Prostate gland (tissue), 2 donors: ENCODE measurements at regions not wholly inside any gene's neighbourhood (a gene's known extent, or its start where the extent isn't known, plus 50 kb on each side); places are given as distances from the start of the nearest gene placed in this dataset.

ENCODE experiments used
- DNase-seq: peaks from one replicate; pipeline ENCODE4 v3.0.0-alpha.2; 2019; ENCODE audit warnings: low spot score
- H3K27ac ChIP-seq, 2 donors: fragments of 200-600 bp; sonication (generic); 2 replicates each; pipeline ENCODE4 v1.5.1; 2017 to 2019
- H3K27me3 ChIP-seq: fragments of 200-600 bp; sonication (generic); replicated peaks from 2 replicates; pipeline ENCODE4 v1.5.1; 2019; ENCODE audit not compliant: insufficient read depth
- H3K36me3 ChIP-seq, 2 donors: fragments of 200-600 bp; sonication (generic); 1 replicate in 1 of 2; 2 replicates in 1 of 2; pipeline versions ENCODE4 v1.5.1 to v1.8.1; 2017 to 2019
- H3K4me1 ChIP-seq: fragments of 200-600 bp; sonication (generic); replicated peaks from 2 replicates; pipeline ENCODE4 v1.5.1; 2019
- H3K4me3 ChIP-seq, 2 donors: fragments of 200-600 bp; sonication (generic); 2 replicates each; pipeline ENCODE4 v1.5.1; 2017 to 2019
- H3K9me3 ChIP-seq: fragments of 200-600 bp; sonication (generic); 2 replicates; pipeline ENCODE4 v1.5.1; 2017
- POLR2A ChIP-seq: fragments of 450-650 bp; IDR thresholded peaks from one replicate; pipeline ENCODE4 v1.6.1; 2016; ENCODE audit warnings: antibody characterized with exemption, mild to moderate bottlenecking
- POLR2AphosphoS5 ChIP-seq: sonication (generic); formaldehyde crosslinking; IDR thresholded peaks from one replicate; pipeline ENCODE4 v1.6.1; 2017; ENCODE audit warnings: antibody characterized with exemption
- WGBS: methylation state at CpG from one replicate; pipeline ENCODE4 v1.1.5; 2018; 5-methylcytosine and 5-hydroxymethylcytosine counted together
- intact Hi-C: fragments of 100-400 bp; cut with DNase I; formaldehyde crosslinking; loops from one replicate; pipeline ENCODE4 v1.14.2; 2022
- TF ChIP-seq, protein P1 (sequence below), 4 experiments: fragments of 200-600 bp in 2 of 4; fragments of 450-650 bp in 2 of 4; sonication (generic) in 2 of 4; IDR thresholded peaks; 1 replicate in 3 of 4; 2 replicates in 1 of 4; pipeline ENCODE4 v1.5.1; 2016 to 2019; ENCODE audit warnings: antibody characterized with exemption in 4 of 4, mild to moderate bottlenecking in 2 of 4, moderate library complexity in 2 of 4

DNA sequence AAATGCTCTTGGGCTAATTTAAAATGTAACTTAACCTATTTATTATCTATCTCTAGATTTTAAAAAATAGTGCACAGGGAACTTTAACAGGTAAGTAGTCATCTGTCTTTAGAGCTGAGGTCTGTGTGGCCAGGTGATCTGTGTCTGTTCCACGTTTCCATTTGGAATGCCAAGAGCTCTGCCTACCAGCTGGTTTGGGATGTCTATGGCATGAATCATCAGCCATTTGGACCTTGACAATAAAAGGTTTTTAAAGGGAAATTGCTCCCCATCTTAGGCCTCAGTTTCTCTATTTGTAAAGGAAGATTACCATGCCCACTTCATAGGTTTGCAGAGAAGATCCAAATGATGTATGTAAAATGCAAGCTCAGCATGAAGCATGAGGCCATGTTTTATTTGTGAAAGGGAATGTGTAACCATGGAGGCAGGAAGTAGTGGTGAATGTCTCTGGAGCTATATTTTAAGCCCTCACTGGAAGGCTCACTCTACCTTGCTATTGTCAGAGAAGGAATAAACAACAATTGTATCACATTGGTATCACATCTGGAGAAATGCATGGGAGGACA lies 548.1 kb upstream of the LMCD1 start:
- Histone ChIP-seq H3K36me3 (no peaks in the 10 kb centered on the region), H3K27me3 (no peaks in the 10 kb centered on the region), H3K9me3 (no peaks in the 10 kb centered on the region), H3K27ac (no peak overlapping the region), H3K4me3 (no peak overlapping the region), H3K4me1 (no peaks in the 10 kb centered on the region)
- DNase-seq: no peak
- TF ChIP-seq, protein P1, sequence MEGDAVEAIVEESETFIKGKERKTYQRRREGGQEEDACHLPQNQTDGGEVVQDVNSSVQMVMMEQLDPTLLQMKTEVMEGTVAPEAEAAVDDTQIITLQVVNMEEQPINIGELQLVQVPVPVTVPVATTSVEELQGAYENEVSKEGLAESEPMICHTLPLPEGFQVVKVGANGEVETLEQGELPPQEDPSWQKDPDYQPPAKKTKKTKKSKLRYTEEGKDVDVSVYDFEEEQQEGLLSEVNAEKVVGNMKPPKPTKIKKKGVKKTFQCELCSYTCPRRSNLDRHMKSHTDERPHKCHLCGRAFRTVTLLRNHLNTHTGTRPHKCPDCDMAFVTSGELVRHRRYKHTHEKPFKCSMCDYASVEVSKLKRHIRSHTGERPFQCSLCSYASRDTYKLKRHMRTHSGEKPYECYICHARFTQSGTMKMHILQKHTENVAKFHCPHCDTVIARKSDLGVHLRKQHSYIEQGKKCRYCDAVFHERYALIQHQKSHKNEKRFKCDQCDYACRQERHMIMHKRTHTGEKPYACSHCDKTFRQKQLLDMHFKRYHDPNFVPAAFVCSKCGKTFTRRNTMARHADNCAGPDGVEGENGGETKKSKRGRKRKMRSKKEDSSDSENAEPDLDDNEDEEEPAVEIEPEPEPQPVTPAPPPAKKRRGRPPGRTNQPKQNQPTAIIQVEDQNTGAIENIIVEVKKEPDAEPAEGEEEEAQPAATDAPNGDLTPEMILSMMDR (IDR thresholded peaks at IDR 0.05): no peak
- TF ChIP-seq POLR2A (no peak), POLR2AphosphoS5 (no peak)
- intact Hi-C loops: no loop called here
- WGBS: 4% methylated on average over 1 of the region's 1 CpG

DNA sequence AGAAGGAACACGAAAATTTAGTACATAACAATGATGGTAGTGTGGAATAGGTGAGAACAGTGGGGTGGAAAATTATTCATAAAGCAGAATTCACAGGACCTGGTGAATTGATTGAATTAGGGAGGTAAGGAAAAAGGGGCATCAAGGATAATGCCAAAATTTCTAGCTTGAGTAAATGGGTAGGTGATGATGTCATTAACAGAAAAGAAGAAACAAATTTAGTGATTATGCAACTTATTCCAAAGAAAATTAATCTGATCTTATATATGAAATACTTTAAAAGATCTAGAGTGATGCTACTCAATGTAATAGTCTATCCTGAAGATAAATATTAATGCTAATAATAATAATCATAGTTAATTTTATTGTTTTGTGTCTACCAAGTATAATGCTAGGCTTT lies 544.6 kb upstream of the LMCD1 start:
- intact Hi-C loops: no loop called here
- Histone ChIP-seq H3K9me3 (no peaks in the 10 kb centered on the region), H3K4me1 (no peaks in the 10 kb centered on the region), H3K27ac (no peak overlapping the region), H3K27me3 (no peaks in the 10 kb centered on the region), H3K4me3 (no peak overlapping the region), H3K36me3 (no peaks in the 10 kb centered on the region)
- TF ChIP-seq POLR2AphosphoS5: no peak
- TF ChIP-seq, protein P1 (IDR thresholded peaks at IDR 0.05): no peak
- no peak for TF ChIP-seq POLR2A
- DNase-seq: no peak
- 92% methylated on average over 1 of the region's 1 CpG for WGBS

DNA sequence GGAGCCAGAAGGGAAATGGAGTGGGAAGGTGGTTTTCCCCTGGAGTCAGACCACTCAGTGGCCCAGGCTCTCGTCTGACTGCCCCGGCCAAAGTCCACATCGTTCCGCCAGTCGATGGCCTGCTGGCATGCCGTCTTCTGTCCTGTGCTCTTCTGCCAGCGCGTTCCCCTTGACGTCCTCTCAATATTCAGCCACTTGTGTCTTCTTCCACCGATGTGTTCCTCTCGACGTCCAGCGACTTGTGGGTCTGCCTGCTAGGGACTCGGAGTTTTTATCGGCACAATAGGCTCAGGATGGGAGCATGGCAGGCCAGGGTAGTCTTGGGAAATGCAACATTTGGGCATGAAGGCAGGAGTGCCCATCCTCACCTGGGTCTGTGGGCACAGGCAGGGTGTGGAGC lies 542.5 kb upstream of the LMCD1 start:
- no peak overlapping the region for H3K4me3 ChIP-seq
- H3K36me3 ChIP-seq: no peaks in the 10 kb centered on the region
- no peak for DNase-seq
- no peak overlapping the region for H3K27ac ChIP-seq
- intact Hi-C loops: no loop called here
- TF ChIP-seq, protein P1 (IDR thresholded peaks at IDR 0.05): no peak
- TF ChIP-seq POLR2AphosphoS5: no peak
- TF ChIP-seq POLR2A: no peak
- no peaks in the 10 kb centered on the region for H3K9me3 ChIP-seq
- H3K27me3 ChIP-seq: no peaks in the 10 kb centered on the region
- 97% methylated on average over 15 of the region's 15 CpGs for WGBS
- H3K4me1 ChIP-seq: no peaks in the 10 kb centered on the region

GRCh38 chr3:7960601-7961000 lies 541.0 kb upstream of the LMCD1 start:
- no peak for TF ChIP-seq POLR2A
- TF ChIP-seq, protein P1 (IDR thresholded peaks at IDR 0.05): no peak
- TF ChIP-seq POLR2AphosphoS5: no peak
- WGBS: 79% methylated on average over 4 of the region's 4 CpGs
- intact Hi-C loops: no loop called here

DNA sequence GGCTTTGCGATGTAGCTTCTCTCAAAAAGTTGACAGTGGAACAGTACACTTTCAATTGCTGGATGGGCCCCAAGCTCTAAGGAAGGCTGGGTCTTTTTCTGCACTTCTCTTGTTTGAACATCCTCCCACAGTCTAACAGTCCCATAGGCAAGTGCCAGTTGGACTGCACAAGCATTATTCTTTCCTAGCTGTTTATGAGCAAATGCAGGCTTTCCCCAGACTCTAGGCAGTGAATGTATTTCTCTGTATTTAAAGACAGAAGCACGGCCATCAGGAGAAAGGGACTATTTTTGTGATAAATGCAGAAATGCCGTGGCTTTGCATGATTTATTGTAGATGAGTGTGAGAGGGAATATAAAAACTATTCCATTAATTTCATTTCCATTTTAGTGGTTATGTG lies 539.3 kb upstream of the LMCD1 start:
- Histone ChIP-seq H3K4me3 (no peak overlapping the region), H3K36me3 (no peaks in the 10 kb centered on the region), H3K9me3 (no peaks in the 10 kb centered on the region), H3K27ac (no peak overlapping the region), H3K4me1 (no peaks in the 10 kb centered on the region), H3K27me3 (no peaks in the 10 kb centered on the region)
- 7% methylated on average over 3 of the region's 3 CpGs for WGBS
- TF ChIP-seq, protein P1 (IDR thresholded peaks at IDR 0.05): no peak
- TF ChIP-seq POLR2A (no peak), POLR2AphosphoS5 (no peak)
- intact Hi-C loops: no loop called here
- no peak for DNase-seq

More at GRCh38 chr3:7960601-7961000, 541.0 kb upstream of the LMCD1 start:
- H3K4me1 ChIP-seq: no peaks in the 10 kb centered on the region
- no peaks in the 10 kb centered on the region for H3K36me3 ChIP-seq
- H3K4me3 ChIP-seq: no peak overlapping the region
- H3K27me3 ChIP-seq: no peaks in the 10 kb centered on the region
- DNase-seq: no peak
- no peak overlapping the region for H3K27ac ChIP-seq
- H3K9me3 ChIP-seq: no peaks in the 10 kb centered on the region
